ENCODE measurements at regions not wholly inside any gene's neighbourhood (a gene's known extent, or its start where the extent isn't known, plus 50 kb on each side); places are given as distances from the start of the nearest gene placed in this dataset.

- TF ChIP-seq SIX5 (IDR thresholded peaks at IDR 0.05; ENCODE audit: low read depth, low read length) = no peak
- TF ChIP-seq RAD21 (IDR thresholded peaks at IDR 0.05 in 1 of 2, conservative IDR thresholded peaks at IDR 0.05 in 1 of 2; ENCODE audit: low read depth in 2 of 2, low read length in 2 of 2) = no peak
- no peak for TF ChIP-seq HDAC6 (IDR thresholded peaks at IDR 0.05; ENCODE audit: low read depth, low read length)
- TF ChIP-seq RXRA (IDR thresholded peaks at IDR 0.05; ENCODE audit: insufficient read depth, low read depth, low read length) = no peak
Observed at GRCh38 chr12:93140325-93140724, 211.2 kb upstream of the EEA1 start (continued).

Measured in H1 (cell line).